NCI-H1417 (cell line): ENCODE measurements at regions not wholly inside any gene's neighbourhood (a gene's known extent, or its start where the extent isn't known, plus 50 kb on each side); places are given as distances from the start of the nearest gene placed in this dataset.
"Not testable (repeated sequence)": the region's sequence is repeated elsewhere in the genome, so short reads cannot be mapped to it uniquely, and the experiment has no call there.

ENCODE experiments used
- DNase-seq, 3 experiments: peaks; one replicate each; lab custom pipeline; 2025; lab: John Stamatoyannopoulos, UW

DNA sequence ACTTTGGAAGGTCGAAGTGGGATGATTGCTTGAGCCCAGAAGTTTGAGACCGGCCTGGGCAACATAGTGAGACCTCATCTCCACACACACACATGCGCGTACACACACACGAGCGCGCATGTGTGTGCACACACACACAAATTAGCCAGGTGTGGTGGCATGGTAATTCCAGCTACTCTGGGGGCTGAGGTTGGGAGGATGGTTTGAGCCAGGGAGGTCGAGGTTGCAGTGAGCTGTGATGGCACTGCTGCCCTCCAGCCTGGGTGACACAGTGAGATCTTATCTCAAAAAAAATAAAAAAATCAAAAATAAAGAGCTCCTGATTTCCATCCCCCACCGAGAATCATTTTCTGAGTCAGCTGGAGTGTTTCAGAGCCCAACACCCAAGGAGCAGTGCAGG is 261.5 kb upstream of the PLGLB2 start:
- not testable (repeated sequence) for DNase-seq

GRCh38 chr2:87488021-87488420 is 259.9 kb upstream of the PLGLB2 start:
- not testable (repeated sequence) for DNase-seq

DNA sequence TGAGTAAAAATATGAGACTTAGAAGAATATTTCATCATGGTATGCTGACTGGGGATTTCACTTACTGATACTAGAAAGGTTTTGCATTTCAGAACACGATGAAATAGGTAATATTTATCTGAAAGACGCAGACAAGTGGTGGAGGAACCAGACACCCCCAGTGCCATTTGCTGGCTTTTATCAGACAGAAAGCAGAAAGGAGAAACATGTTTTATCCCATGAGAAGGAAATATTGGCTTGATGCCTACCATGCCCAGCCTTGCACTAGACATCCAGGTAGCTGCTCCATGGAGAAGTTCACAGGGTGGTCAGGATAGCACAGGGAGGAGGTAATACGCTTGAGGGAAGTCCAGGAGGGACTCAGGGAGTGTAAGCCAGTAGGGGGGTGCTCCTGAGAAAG is 258.9 kb upstream of the PLGLB2 start:
- not testable (repeated sequence) for DNase-seq

GRCh38 chr2:87494846-87495245 is 253.0 kb upstream of the PLGLB2 start:
- not testable (repeated sequence) for DNase-seq

GRCh38 chr2:87495455-87495854 is 252.4 kb upstream of the PLGLB2 start:
- DNase-seq: not testable (repeated sequence)

GRCh38 chr2:87496036-87497006 is 251.6 kb upstream of the PLGLB2 start:
- not testable (repeated sequence) for DNase-seq

GRCh38 chr2:87497135-87497534 is 250.8 kb upstream of the PLGLB2 start:
- DNase-seq: not testable (repeated sequence)

DNA sequence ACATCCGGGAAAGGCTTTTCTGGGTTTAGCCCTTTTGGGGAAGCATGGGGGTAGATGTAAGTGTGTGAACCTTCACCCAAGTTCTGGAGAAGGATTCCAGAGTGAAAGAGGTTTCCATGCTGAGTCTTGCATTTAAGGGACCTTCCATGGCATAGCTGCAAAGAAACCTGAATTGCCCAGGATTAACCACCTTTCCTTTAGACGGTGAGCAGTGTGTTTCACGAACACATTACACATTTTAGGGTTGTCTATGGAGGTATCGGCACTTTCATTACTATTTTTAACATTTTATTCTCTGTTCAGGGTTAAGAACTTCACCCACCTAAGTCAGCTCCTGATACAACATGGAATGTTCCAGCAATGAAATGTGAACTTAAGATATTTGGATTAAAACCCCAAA is 250.2 kb upstream of the PLGLB2 start:
- not testable (repeated sequence) for DNase-seq

DNA sequence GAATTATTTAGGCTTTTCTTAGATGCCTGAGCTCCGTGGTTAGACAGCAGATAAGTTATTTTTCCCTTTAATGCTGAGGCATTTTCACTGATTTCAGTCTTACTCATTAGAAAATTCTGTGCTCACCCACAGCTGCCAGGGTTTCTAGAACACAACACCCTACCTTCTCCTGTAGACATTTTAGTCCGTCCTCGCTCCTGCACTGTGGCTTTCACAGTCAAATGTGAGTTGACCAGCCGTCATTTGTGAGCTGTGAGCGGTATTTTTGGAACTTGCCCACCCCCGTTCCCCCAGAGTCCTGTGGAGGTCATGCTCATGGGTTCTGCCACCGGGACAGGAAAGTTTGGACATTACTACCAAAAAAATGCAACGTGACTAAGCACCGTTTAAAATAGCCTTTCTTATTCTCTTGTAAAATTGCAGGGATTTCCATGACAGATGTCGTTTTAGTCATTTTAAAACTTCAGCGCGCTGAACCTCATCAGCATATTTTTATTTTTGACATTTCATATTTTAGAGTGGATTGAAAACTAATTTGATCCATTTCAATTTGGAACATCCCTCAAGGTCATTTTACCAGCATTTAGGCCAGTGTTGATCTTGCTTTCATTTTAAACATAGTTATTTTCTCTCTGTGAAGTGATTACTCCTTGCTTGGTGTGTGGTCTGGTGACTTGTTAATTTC is 249.6 kb upstream of the PLGLB2 start:
- DNase-seq: not testable (repeated sequence)

DNA sequence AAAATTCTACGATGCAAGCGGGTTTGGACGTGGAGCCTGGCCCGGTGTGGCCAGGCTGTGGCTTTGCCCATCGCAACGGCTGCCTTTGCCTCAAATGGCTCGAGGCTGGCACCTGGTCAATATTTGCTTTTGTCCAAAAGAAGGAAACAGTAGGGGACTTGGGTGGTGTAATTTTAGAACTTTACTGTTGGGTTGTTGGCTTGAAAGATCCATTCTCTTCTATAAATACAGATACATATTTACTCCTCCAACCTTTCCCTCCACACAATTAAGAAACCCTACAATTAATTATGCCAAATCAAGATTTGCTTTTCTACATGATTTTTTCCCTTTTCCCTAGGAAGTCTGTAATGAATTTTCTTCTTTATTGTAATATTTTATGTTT is 249.0 kb upstream of the PLGLB2 start:
- not testable (repeated sequence) for DNase-seq

GRCh38 chr2:87499860-87500259 is 248.0 kb upstream of the PLGLB2 start:
- DNase-seq: not testable (repeated sequence)

DNA sequence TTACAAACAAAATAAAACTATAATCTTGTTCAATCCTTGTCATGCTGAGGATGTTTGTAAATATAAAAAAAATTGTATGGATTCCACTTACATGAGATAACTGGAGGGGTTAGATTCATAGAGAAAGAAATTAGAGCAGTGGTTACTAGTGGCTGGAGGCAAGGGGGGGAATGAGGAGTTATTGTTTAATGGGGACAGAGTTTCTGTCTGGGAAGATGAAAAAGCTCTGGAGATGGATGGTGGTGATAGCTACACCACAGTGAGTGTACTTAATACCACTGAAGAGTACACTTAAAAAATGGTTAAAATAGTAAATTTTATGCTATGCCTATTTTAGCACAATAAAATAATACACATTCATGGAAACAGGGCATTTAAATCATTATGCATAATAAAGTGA is 247.5 kb upstream of the PLGLB2 start:
- not testable (repeated sequence) for DNase-seq

- not testable (repeated sequence) for DNase-seq
Observed at GRCh38 chr2:87500951-87501350, 246.9 kb upstream of the PLGLB2 start.

- DNase-seq: not testable (repeated sequence)
Observed at GRCh38 chr2:87502948-87503347, 244.9 kb upstream of the PLGLB2 start.

GRCh38 chr2:87505239-87505638 is 242.6 kb upstream of the PLGLB2 start:
- not testable (repeated sequence) for DNase-seq

DNA sequence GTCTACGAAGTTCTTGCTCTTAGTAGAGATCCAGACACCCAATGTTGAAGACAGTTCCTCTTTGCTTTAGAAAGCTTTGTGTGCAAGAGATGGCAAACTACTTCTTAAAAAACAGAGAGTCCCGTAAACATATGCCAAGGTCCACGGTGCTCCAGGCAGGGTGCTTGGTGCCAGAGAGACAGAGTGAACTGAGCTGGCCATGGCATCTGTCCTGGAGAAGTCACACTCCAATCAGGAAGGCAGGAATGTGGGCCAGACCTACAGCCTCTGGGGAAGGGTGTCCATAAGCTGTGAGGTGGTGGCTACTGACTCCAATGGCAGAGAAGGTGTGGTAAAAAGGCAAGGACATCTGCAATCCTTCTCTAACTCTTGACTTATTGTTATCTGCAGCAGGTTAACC is 242.0 kb upstream of the PLGLB2 start:
- not testable (repeated sequence) for DNase-seq

DNA sequence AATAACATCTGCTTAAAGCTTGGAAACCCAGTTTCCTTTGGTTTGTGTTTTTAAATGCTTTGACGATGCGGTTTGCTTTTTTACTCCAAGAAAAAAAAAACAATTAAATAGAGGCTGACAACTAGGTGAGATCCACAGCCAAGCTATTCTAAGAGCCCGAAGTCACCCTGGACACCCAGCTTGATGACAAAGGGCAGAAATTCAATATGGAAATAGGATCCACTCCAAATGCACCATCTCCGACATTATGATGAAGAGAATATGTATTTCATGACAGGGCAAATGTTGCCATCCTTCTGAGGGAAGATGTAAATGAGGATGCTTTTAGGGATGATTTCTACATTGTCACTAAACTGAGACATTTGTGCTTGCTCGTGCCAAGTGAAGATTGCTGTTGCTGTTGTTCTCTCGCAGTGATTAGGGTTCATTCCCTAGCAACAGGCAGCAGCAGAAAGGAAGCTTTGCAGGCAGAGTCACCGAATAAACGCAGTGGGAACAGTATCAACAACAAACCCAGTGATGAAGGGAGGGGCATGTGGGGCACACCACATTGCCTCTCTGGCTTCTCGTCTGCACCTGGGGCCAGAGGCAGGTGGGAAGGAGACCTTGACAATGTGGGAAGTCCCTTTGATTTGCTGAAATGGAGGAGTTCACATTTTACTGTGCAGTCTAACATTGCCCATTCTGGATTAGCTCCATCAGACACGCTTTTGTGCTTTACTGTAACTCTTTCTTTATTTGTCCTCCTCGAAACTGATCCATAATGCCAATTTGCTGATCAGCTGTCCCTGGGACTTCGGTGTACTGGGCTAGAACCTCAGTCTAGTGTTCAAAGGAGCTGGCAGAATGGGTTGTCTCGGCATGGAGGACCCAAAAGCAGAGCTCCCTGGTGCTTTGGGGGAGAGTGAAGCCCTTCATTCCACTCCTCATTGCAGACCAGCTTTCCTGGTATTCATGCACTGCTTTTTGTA is 240.2 kb upstream of the PLGLB2 start:
- DNase-seq: not testable (repeated sequence)

DNA sequence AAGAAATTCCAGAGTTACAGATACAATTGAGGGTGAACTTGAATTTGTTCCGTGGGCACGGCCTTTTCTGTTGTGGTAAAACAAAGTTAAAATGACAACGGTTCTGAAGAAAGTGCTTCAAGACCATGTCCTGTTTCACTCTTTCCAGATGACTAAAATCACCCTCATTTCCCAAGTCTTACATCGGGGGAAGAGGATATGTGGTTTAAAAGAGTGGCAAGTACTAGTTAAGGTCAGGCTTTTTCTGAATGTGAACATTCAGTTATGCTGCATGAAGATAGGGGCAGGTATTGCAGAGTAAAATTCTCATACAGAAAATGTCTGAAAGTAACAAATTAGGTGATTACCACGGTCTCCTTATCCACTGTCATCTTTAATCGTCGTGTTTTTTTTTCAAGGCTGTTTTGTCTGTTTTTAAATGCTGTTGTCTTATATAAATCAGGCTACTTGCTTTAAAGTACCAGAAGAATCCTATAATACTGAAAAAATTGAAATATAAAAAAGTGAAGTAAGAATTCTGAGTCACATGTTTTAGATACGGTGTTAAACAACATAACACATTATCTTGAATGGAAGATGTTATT is 236.6 kb upstream of the PLGLB2 start:
- DNase-seq: not testable (repeated sequence)

DNA sequence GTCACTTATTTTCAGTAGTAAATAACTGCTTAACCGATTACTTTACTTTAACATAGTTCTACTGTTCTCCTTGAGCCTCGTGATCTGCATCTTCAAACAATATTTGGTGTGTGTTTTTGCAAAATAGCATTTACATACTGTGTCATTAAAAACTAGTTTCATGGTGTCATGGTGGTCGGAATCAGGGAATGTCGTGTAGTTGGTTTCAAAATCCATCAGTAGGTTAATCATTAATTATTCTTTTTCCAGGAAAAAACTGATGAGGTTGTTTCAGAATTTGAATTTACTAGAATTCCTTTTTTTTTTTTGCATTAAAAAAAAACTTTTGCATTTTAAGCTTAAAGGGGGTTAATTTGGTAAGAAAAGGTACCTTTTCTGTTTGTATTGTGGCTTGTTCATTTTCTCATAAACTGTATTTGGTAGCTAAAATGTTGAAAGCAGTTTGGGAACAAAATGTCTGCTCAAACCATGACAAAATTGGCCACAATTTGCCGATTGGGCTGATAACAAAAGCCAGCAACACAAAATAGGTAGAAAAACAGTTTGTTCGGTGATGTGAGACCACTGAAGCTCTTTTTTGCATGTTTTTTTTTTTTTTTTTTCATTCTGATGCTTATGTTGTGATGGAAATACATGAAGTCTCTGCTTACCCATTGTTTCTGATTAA is 234.9 kb upstream of the PLGLB2 start:
- not testable (repeated sequence) for DNase-seq

DNA sequence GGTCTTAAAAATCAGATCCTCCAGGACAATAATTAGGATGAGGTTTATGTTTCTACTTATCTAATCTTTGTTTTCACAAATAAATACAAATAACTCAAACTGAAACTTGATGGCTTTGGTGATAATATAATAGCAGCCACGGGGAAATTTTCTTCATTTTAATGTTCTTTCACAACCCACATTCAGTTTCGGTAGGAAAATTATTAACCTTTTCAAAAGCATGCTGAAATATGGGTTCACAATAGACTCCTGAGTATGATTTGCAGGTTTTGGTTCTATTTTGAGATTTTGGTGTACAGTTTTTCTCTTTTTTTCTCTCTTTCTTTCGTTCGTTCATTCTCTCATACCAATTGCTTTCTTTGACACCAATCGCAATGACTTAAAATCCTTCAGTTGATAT is 233.9 kb upstream of the PLGLB2 start:
- DNase-seq: not testable (repeated sequence)

DNA sequence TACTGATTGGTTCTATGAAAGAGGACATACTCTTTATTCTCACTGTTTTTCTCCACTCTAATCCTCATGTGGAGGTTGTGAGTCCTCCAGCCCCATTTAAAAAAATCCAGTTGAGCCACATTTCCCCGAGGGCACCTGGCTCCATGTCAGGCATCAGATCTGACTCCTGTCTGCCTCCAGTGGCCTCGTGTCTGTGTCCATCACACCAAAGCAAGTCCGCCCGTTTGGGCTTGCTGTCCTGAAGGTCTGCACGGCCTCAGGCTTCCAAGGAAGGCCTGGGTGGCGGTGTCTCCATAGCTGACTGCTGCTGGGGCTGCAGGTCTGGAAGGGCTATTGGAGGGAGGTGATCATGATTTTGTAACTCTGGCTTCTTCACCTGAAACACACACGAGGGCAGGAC is 233.4 kb upstream of the PLGLB2 start:
- not testable (repeated sequence) for DNase-seq
